Ovary (tissue), 7 donors: ENCODE measurements at regions not wholly inside any gene's neighbourhood (a gene's known extent, or its start where the extent isn't known, plus 50 kb on each side); places are given as distances from the start of the nearest gene placed in this dataset.
"Not testable (repeated sequence)": the region's sequence is repeated elsewhere in the genome, so short reads cannot be mapped to it uniquely, and the experiment has no call there.

ENCODE experiments used
- DNase-seq, 5 donors: peaks; one replicate each; pipeline ENCODE4 v3.0.0-alpha.2; 2019 to 2020
- H3K27ac ChIP-seq, 2 donors: fragments of 200-600 bp; one replicate each; pipeline versions ENCODE4 v1.5.1 to v1.8.0; 2019 to 2022
- H3K27me3 ChIP-seq: fragments of 200-600 bp; one replicate; pipeline ENCODE4 v1.8.0; 2022
- H3K36me3 ChIP-seq: fragments of 200-600 bp; sonication (generic); one replicate; pipeline ENCODE4 v1.5.1; 2019
- H3K4me1 ChIP-seq: one replicate; pipeline ENCODE4 v1.8.1; 2013; ENCODE audit warnings: mild to moderate bottlenecking, moderate library complexity; ENCODE audit not compliant: insufficient read depth
- H3K4me3 ChIP-seq: fragments of 200-600 bp; sonication (generic); one replicate; pipeline ENCODE4 v1.5.1; 2017
- H3K9me3 ChIP-seq, 2 donors: fragments of 200-600 bp in 1 of 2; sonication (generic) in 1 of 2; one replicate each; pipeline versions ENCODE4 v1.5.1 to v1.8.1; 2013 to 2019; ENCODE audit warnings: mild to moderate bottlenecking in 1 of 2, moderate library complexity in 1 of 2
- EP300 ChIP-seq: sonication (generic); formaldehyde crosslinking; IDR thresholded peaks from one replicate; pipeline ENCODE4 v1.6.1; 2017; ENCODE audit warnings: antibody characterized with exemption
- POLR2A ChIP-seq: fragments of 450-650 bp; IDR thresholded peaks from one replicate; pipeline ENCODE4 v1.6.1; 2017; ENCODE audit warnings: antibody characterized with exemption, mild to moderate bottlenecking, moderate library complexity
- WGBS, 3 donors: extraction: QIAGEN DNeasy Blood & Tissue Kit in 1 of 3; methylation state at CpG; one replicate each; pipeline versions ENCODE4 v1.1.5 to v1.1.7; 2013 to 2017; 5-methylcytosine and 5-hydroxymethylcytosine counted together
- intact Hi-C, 4 donors: fragments of 100-400 bp; cut with DNase I; formaldehyde crosslinking; loops; one replicate each; pipeline versions ENCODE4 v1.11.0 to v1.15.1; 2022 to 2023
- TF ChIP-seq, protein P1 (sequence below), 3 donors: fragments of 450-650 bp in 2 of 3; fragments of 200-600 bp in 1 of 3; IDR thresholded peaks; one replicate each; pipeline versions ENCODE4 v1.5.1 to v1.8.0; 2016 to 2022; ENCODE audit warnings: antibody characterized with exemption in 3 of 3, mild to moderate bottlenecking in 1 of 3
- donor health status: DM: no; HTN: no; CAD: no; lungs with moderate emphysema.
- donor health status: DM: no; HTN: no; CAD: no.
- donor health status: Bipolar disorder and iron deficiency.
- donor health status: DM: no; HTN: no; CAD: no.
- donor health status: DM: yes; HTN: yes; CAD: no.

DNA sequence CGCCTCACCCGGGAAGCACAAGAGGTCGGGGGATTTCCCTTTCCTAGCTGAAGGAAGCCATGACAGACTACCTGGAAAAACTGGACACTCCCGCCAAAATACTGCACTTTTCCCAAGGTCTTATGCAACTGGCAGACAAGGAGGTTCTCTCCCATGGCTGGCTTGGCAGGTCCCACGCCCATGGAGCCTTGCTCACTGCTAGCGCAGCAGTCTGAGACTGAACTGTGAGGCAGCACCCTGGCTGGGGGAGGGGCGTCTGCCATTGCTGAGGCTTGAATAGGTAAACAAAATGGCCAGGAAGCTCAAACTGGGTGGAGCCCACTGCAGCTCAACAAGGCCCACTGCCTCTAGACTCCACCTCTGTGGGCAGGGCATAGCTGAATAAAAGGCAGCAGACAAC lies 92.1 kb downstream of the C4BPA start:
- DNase-seq, H3K4me1 ChIP-seq, H3K36me3 ChIP-seq, intact Hi-C loops, H3K9me3 ChIP-seq, H3K4me3 ChIP-seq, H3K27ac ChIP-seq, H3K27me3 ChIP-seq: not testable (repeated sequence)
- WGBS, 3 donors, result 95 to 96% (median 96%) methylated on average over 7 of the region's 7 CpGs

DNA sequence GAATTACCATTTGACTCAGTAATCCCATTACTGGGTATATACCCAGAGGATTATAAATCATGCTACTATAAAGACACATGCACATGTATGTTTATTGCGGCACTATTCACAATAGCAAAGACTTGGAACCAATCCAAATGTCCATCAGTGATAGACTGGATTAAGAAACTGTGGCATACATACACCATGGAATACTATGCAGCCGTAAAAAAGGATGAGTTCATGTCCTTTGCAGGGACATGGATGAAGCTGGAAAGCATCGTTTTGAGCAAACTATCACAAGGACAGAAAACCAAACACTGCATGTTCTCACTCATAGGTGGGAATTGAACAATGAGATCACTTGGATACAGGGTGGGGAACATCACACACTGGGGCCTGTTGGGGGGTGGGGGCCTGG lies 97.5 kb downstream of the C4BPA start:
- not testable (repeated sequence) for H3K36me3 ChIP-seq

DNA sequence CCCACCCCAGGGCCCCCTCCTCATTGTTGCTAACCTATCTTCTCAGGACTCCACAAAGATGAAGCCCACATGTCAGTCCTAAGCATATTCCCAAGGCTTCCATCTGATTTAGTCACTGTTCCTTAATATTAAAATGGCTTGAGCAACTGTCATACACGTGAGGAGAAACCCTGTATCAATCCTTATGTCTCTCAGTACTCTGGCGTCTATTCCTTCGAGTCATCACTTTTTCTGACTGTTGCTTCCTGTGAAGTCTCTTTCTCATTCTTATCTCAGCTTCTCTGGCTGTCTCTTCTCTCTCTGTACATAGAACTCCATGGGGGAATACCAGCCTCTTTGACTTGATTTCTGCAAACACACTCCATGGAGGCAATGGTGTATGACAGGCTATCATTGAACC lies 98.4 kb downstream of the C4BPA start:
- no peaks in the 10 kb centered on the region for H3K36me3 ChIP-seq
- WGBS, 3 donors, result 84 to 90% (median 85%) methylated on average over 3 of the region's 3 CpGs
- no peak overlapping the region for H3K4me3 ChIP-seq
- TF ChIP-seq, protein P1, sequence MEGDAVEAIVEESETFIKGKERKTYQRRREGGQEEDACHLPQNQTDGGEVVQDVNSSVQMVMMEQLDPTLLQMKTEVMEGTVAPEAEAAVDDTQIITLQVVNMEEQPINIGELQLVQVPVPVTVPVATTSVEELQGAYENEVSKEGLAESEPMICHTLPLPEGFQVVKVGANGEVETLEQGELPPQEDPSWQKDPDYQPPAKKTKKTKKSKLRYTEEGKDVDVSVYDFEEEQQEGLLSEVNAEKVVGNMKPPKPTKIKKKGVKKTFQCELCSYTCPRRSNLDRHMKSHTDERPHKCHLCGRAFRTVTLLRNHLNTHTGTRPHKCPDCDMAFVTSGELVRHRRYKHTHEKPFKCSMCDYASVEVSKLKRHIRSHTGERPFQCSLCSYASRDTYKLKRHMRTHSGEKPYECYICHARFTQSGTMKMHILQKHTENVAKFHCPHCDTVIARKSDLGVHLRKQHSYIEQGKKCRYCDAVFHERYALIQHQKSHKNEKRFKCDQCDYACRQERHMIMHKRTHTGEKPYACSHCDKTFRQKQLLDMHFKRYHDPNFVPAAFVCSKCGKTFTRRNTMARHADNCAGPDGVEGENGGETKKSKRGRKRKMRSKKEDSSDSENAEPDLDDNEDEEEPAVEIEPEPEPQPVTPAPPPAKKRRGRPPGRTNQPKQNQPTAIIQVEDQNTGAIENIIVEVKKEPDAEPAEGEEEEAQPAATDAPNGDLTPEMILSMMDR (IDR thresholded peaks at IDR 0.05), result no peak
- TF ChIP-seq POLR2A (no peak), EP300 (no peak)
- H3K9me3 ChIP-seq, result no peaks in the 10 kb centered on the region
- intact Hi-C loops, result no loop called here
- H3K27ac ChIP-seq, result no peak overlapping the region
- no peaks in the 10 kb centered on the region for H3K4me1 ChIP-seq
- DNase-seq, result no peak
- H3K27me3 ChIP-seq, result no peaks in the 10 kb centered on the region

More for the DNA sequence above, 97.5 kb downstream of the C4BPA start:
- H3K9me3 ChIP-seq, H3K4me1 ChIP-seq, H3K4me3 ChIP-seq, H3K27me3 ChIP-seq, DNase-seq, H3K27ac ChIP-seq, intact Hi-C loops: not testable (repeated sequence)
- WGBS, 3 donors, result 92 to 96% (median 94%) methylated on average over 3 of the region's 3 CpGs

DNA sequence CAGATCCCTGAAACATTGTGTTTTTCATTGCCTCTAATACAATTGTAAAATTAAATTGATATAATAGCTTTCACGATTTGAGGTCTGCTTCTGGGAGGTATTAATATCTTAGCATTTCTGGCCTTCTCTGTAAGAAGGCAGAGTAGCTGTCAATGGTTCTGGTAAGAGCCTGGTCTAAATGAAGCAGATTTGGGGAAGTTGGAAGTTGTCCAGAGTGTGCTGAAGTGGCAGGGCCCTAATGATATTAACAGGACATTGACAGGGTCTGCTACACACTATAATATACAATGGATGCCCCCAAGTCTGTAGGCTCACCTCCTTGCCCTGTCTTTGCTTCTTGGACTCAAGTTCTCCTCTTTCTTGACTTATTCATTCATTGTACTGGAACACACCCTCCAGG lies 99.5 kb downstream of the C4BPA start:
- WGBS, 3 donors, result 89 to 94% (median 91%) methylated on average over 1 of the region's 1 CpG
- no peak overlapping the region for H3K4me3 ChIP-seq
- no peaks in the 10 kb centered on the region for H3K9me3 ChIP-seq
- H3K36me3 ChIP-seq, result no peaks in the 10 kb centered on the region
- TF ChIP-seq, protein P1 (IDR thresholded peaks at IDR 0.05), result no peak
- TF ChIP-seq EP300 (no peak), POLR2A (no peak)
- intact Hi-C loops, result no loop called here
- no peak for DNase-seq
- H3K27ac ChIP-seq, result no peak overlapping the region
- no peaks in the 10 kb centered on the region for H3K27me3 ChIP-seq
- no peaks in the 10 kb centered on the region for H3K4me1 ChIP-seq

DNA sequence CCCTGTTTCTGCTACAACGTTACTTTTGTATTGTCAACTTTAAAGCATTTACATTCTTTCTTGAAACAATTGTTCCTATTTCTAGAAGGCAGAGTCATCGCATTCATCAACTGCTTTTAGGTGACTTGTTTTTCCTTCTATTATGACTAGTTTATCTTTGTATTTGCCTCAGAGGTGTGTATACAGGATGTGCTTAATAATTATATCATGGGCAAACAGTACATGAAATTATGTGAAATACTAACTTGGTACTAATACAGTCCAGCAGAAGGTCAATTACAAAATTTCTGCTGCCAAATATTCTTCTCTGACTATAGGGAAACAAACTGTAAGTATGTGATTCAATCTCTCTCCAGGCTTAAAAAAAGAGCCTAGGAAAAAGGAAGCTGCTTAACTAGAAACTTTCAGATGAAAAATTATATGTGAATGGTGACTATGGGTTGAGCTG lies 101.6 kb downstream of the C4BPA start:
- no peak overlapping the region for H3K27ac ChIP-seq

DNA sequence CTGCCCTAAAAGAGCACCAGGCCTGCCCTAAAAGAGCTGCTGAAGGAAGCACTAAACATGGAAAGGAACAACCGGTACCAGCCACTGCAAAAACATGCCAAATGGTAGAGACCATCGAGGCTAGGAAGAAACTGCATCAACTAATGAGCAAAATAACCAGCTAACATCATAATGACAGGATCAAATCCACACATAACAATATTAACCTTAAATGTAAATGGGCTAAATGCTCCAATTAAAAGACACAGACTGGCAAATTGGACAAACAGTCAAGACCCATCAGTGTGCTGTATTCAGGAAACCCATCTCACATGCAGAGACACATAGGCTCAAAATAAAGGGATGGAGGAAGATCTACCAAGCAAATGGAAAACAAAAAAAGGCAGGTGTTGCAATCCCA lies 104.7 kb downstream of the C4BPA start:
- H3K36me3 ChIP-seq, intact Hi-C loops, H3K4me3 ChIP-seq, H3K27me3 ChIP-seq, DNase-seq, H3K27ac ChIP-seq, H3K4me1 ChIP-seq, H3K9me3 ChIP-seq: not testable (repeated sequence)
- 88 to 93% (median 89%) methylated on average over 2 of the region's 2 CpGs for WGBS, 3 donors

More for the DNA sequence above, 101.6 kb downstream of the C4BPA start:
- H3K9me3 ChIP-seq, result no peaks in the 10 kb centered on the region
- WGBS, 3 donors, result 22 to 38% (median 28%) methylated on average over 2 of the region's 2 CpGs
- TF ChIP-seq, protein P1 (IDR thresholded peaks at IDR 0.05), result no peak
- TF ChIP-seq POLR2A (no peak), EP300 (no peak)
- intact Hi-C loops, result no loop called here
- no peaks in the 10 kb centered on the region for H3K36me3 ChIP-seq
- no peaks in the 10 kb centered on the region for H3K27me3 ChIP-seq
- DNase-seq, result no peak
- H3K4me1 ChIP-seq, result no peaks in the 10 kb centered on the region
- no peak overlapping the region for H3K4me3 ChIP-seq
